Activated CD8-positive, alpha-beta memory T cell treated with anti-CD3 and anti-CD28 coated beads, Interleukin-2, amount 50 U/mL, for 1 hour (primary cell): ENCODE measurements at regions not wholly inside any gene's neighbourhood (a gene's known extent, or its start where the extent isn't known, plus 50 kb on each side); places are given as distances from the start of the nearest gene placed in this dataset.

ENCODE experiments used
- DNase-seq: peaks from one replicate; pipeline ENCODE4 v3.0.0-alpha.2; 2020; ENCODE audit errors: extremely low read depth

- DNase-seq, result no peak
These were observed 222.9 kb downstream of the BRD1 start for GRCh38 chr22:49604732-49605302.

GRCh38 chr22:49603016-49603415, 224.7 kb downstream of the BRD1 start:
- DNase-seq, result no peak

- no peak for DNase-seq
These were observed 225.2 kb downstream of the BRD1 start for GRCh38 chr22:49602481-49602880.

- DNase-seq, result no peak
These were observed 225.9 kb downstream of the BRD1 start for GRCh38 chr22:49601614-49602321.

GRCh38 chr22:49600891-49601431, 226.7 kb downstream of the BRD1 start:
- DNase-seq, result no peak

GRCh38 chr22:49600468-49600867, 227.2 kb downstream of the BRD1 start:
- DNase-seq, result no peak

GRCh38 chr22:49599691-49600455, 227.8 kb downstream of the BRD1 start:
- DNase-seq, result no peak

GRCh38 chr22:49599039-49599438, 228.6 kb downstream of the BRD1 start:
- DNase-seq, result no peak

GRCh38 chr22:49598338-49598737, 229.3 kb downstream of the BRD1 start:
- no peak for DNase-seq

GRCh38 chr22:49597428-49598039, 230.1 kb downstream of the BRD1 start:
- DNase-seq, result no peak

GRCh38 chr22:49595465-49596078, 232.1 kb downstream of the BRD1 start:
- DNase-seq, result no peak

- DNase-seq, result no peak
These were observed 233.6 kb downstream of the BRD1 start for GRCh38 chr22:49594078-49594477.

GRCh38 chr22:49593509-49593908, 234.2 kb downstream of the BRD1 start:
- no peak for DNase-seq

- DNase-seq, result no peak
These were observed 234.7 kb downstream of the BRD1 start for GRCh38 chr22:49592780-49593501.

GRCh38 chr22:49590851-49591445, 236.7 kb downstream of the BRD1 start:
- DNase-seq, result no peak

- no peak for DNase-seq
These were observed 237.3 kb downstream of the BRD1 start for GRCh38 chr22:49590381-49590780.

GRCh38 chr22:49589811-49590210, 237.9 kb downstream of the BRD1 start:
- DNase-seq, result no peak

- no peak for DNase-seq
These were observed 238.4 kb downstream of the BRD1 start for GRCh38 chr22:49589301-49589700.

GRCh38 chr22:49588739-49589138, 238.9 kb downstream of the BRD1 start:
- DNase-seq, result no peak

GRCh38 chr22:49587987-49588386, 239.7 kb downstream of the BRD1 start:
- no peak for DNase-seq

- DNase-seq, result no peak
These were observed 240.3 kb downstream of the BRD1 start for GRCh38 chr22:49587421-49587820.
